ENCODE measurements at regions not wholly inside any gene's neighbourhood (a gene's known extent, or its start where the extent isn't known, plus 50 kb on each side); places are given as distances from the start of the nearest gene placed in this dataset.
A peak's percentile ranks its signal among the peaks of the same experiment; 100 is the strongest.

GRCh38 chr10:43712821-43713584 lies 64.3 kb upstream of the ZNF32 start:
- no CpG with 5 or more reads among the region's 10 CpGs for WGBS, 2 donors (ENCODE audit: extremely low coverage in 2 of 2, insufficient read length in 2 of 2, insufficient replicate concordance in 1 of 2)
- Histone ChIP-seq H2BK5ac (ENCODE audit: low read length) (no peak overlapping the region), H2AFZ (ENCODE audit: low read length) (no peak overlapping the region), H3K79me1 (ENCODE audit: low read depth, low read length) (no peaks in the 10 kb centered on the region), H3K36me3 (replicated peaks in 1 of 2; ENCODE audit: control insufficient read depth in 2 of 2, insufficient read depth in 2 of 2, low read length in 2 of 2) (no peaks in the 10 kb centered on the region), H3K14ac (ENCODE audit: low read length) (no peak overlapping the region), H2BK12ac (ENCODE audit: low read length) (no peak overlapping the region), H3K4ac (ENCODE audit: low read length) (no peak overlapping the region), H2BK120ac (ENCODE audit: low read depth, low read length) (no peak overlapping the region), H3K27ac (replicated peaks; ENCODE audit: low read length) (no peak overlapping the region), H3K4me3 (ENCODE audit: low read length in 2 of 2) (no peak overlapping the region), H3K18ac (ENCODE audit: low read length) (no peak overlapping the region), H2BK15ac (ENCODE audit: low read length) (no peak overlapping the region), H3K23ac (ENCODE audit: low read depth, low read length, poor library complexity) (no peak overlapping the region), H3K9ac (ENCODE audit: low read depth, low read length, poor library complexity) (no peak overlapping the region), H3K4me1 (ENCODE audit: control insufficient read depth in 2 of 2, insufficient read depth in 1 of 2, low read depth in 1 of 2, low read length in 2 of 2) (no peaks in the 10 kb centered on the region), H3K27me3 (ENCODE audit: control insufficient read depth in 3 of 3, insufficient read depth in 3 of 3, low read depth in 1 of 3, low read length in 3 of 3) (peaks cover 0 to 6% (median 0%) of the 10 kb centered on the region in 3 experiments), H3K9me3 (replicated peaks in 1 of 2; ENCODE audit: control insufficient read depth in 2 of 2, insufficient read depth in 1 of 2, low read depth in 1 of 2, low read length in 2 of 2) (peaks cover 0 to 1% of the 10 kb centered on the region in 2 donors), H4K91ac (ENCODE audit: low read depth, low read length, poor library complexity) (no peak overlapping the region), H3K4me2 (ENCODE audit: insufficient read depth, low read length, poor library complexity, severe bottlenecking) (no peak overlapping the region), H2AK5ac (ENCODE audit: low read depth, low read length) (no peak overlapping the region), H4K8ac (ENCODE audit: low read depth, low read length) (no peak overlapping the region)
- DNase-seq (ENCODE audit: low spot score), result no peak

GRCh38 chr10:43710772-43711471 lies 62.2 kb upstream of the ZNF32 start:
- H3K27ac ChIP-seq (replicated peaks; ENCODE audit: low read length), result no peak overlapping the region
- H3K14ac ChIP-seq (ENCODE audit: low read length), result no peak overlapping the region
- H4K91ac ChIP-seq (ENCODE audit: low read depth, low read length, poor library complexity), result no peak overlapping the region
- H2AK5ac ChIP-seq (ENCODE audit: low read depth, low read length), result no peak overlapping the region
- no peak overlapping the region for H3K4me2 ChIP-seq (ENCODE audit: insufficient read depth, low read length, poor library complexity, severe bottlenecking)
- H3K36me3 ChIP-seq (replicated peaks in 1 of 2; ENCODE audit: control insufficient read depth in 2 of 2, insufficient read depth in 2 of 2, low read length in 2 of 2), result no peaks in the 10 kb centered on the region
- no peak overlapping the region for H3K4me3 ChIP-seq (ENCODE audit: low read length in 2 of 2)
- H2BK15ac ChIP-seq (ENCODE audit: low read length), result no peak overlapping the region
- no peak for DNase-seq (ENCODE audit: low spot score)
- no peak overlapping the region for H2AFZ ChIP-seq (ENCODE audit: low read length)
- no peak overlapping the region for H3K18ac ChIP-seq (ENCODE audit: low read length)
- H3K4me1 ChIP-seq (ENCODE audit: control insufficient read depth in 2 of 2, insufficient read depth in 1 of 2, low read depth in 1 of 2, low read length in 2 of 2), result peaks cover 0 to 2% of the 10 kb centered on the region in 2 donors
- H4K8ac ChIP-seq (ENCODE audit: low read depth, low read length), result no peak overlapping the region
- H3K27me3 ChIP-seq (ENCODE audit: control insufficient read depth in 3 of 3, insufficient read depth in 3 of 3, low read depth in 1 of 3, low read length in 3 of 3), result peaks cover 0 to 6% (median 0%) of the 10 kb centered on the region in 3 experiments
- H3K9me3 ChIP-seq (replicated peaks in 1 of 2; ENCODE audit: control insufficient read depth in 2 of 2, insufficient read depth in 1 of 2, low read depth in 1 of 2, low read length in 2 of 2), result no peaks in the 10 kb centered on the region
- no peak overlapping the region for H3K9ac ChIP-seq (ENCODE audit: low read depth, low read length, poor library complexity)
- no peak overlapping the region for H3K4ac ChIP-seq (ENCODE audit: low read length)
- no peaks in the 10 kb centered on the region for H3K79me1 ChIP-seq (ENCODE audit: low read depth, low read length)
- H2BK5ac ChIP-seq (ENCODE audit: low read length), result no peak overlapping the region
- no peak overlapping the region for H2BK120ac ChIP-seq (ENCODE audit: low read depth, low read length)
- H2BK12ac ChIP-seq (ENCODE audit: low read length), result no peak overlapping the region
- 100% methylated on average over 1 of the region's 7 CpGs; no CpG with 5 or more reads in 1 of the 2 donors for WGBS, 2 donors (ENCODE audit: extremely low coverage in 2 of 2, insufficient read length in 2 of 2, insufficient replicate concordance in 1 of 2)
- no peak overlapping the region for H3K23ac ChIP-seq (ENCODE audit: low read depth, low read length, poor library complexity)

- Histone ChIP-seq H3K4ac (ENCODE audit: low read length) (no peak overlapping the region), H4K8ac (ENCODE audit: low read depth, low read length) (no peak overlapping the region), H3K4me2 (ENCODE audit: insufficient read depth, low read length, poor library complexity, severe bottlenecking) (no peak overlapping the region), H2BK5ac (ENCODE audit: low read length) (no peak overlapping the region), H3K27ac (replicated peaks; ENCODE audit: low read length) (no peak overlapping the region), H3K14ac (ENCODE audit: low read length) (no peak overlapping the region), H2BK120ac (ENCODE audit: low read depth, low read length) (no peak overlapping the region), H4K91ac (ENCODE audit: low read depth, low read length, poor library complexity) (no peak overlapping the region), H3K18ac (ENCODE audit: low read length) (no peak overlapping the region), H3K9me3 (replicated peaks in 1 of 2; ENCODE audit: control insufficient read depth in 2 of 2, insufficient read depth in 1 of 2, low read depth in 1 of 2, low read length in 2 of 2) (no peaks in the 10 kb centered on the region), H2AFZ (ENCODE audit: low read length) (no peak overlapping the region), H2BK15ac (ENCODE audit: low read length) (no peak overlapping the region), H3K4me3 (ENCODE audit: low read length in 2 of 2) (no peak overlapping the region), H2AK5ac (ENCODE audit: low read depth, low read length) (no peak overlapping the region), H3K79me1 (ENCODE audit: low read depth, low read length) (no peaks in the 10 kb centered on the region), H3K27me3 (ENCODE audit: control insufficient read depth in 3 of 3, insufficient read depth in 3 of 3, low read depth in 1 of 3, low read length in 3 of 3) (peaks cover 0 to 6% (median 0%) of the 10 kb centered on the region in 3 experiments), H3K23ac (ENCODE audit: low read depth, low read length, poor library complexity) (no peak overlapping the region), H2BK12ac (ENCODE audit: low read length) (no peak overlapping the region), H3K36me3 (replicated peaks in 1 of 2; ENCODE audit: control insufficient read depth in 2 of 2, insufficient read depth in 2 of 2, low read length in 2 of 2) (no peaks in the 10 kb centered on the region), H3K9ac (ENCODE audit: low read depth, low read length, poor library complexity) (no peak overlapping the region), H3K4me1 (ENCODE audit: control insufficient read depth in 2 of 2, insufficient read depth in 1 of 2, low read depth in 1 of 2, low read length in 2 of 2) (peaks cover 0 to 2% of the 10 kb centered on the region in 2 donors)
- no CpG with 5 or more reads among the region's 3 CpGs for WGBS, 2 donors (ENCODE audit: extremely low coverage in 2 of 2, insufficient read length in 2 of 2, insufficient replicate concordance in 1 of 2)
- DNase-seq (ENCODE audit: low spot score), result no peak
These were observed 59.6 kb upstream of the ZNF32 start for GRCh38 chr10:43708262-43708661.

GRCh38 chr10:43707770-43708169 lies 59.1 kb upstream of the ZNF32 start:
- no peak overlapping the region for H2BK120ac ChIP-seq (ENCODE audit: low read depth, low read length)
- no peak overlapping the region for H3K23ac ChIP-seq (ENCODE audit: low read depth, low read length, poor library complexity)
- no peak overlapping the region for H3K4me3 ChIP-seq (ENCODE audit: low read length in 2 of 2)
- H3K27me3 ChIP-seq (ENCODE audit: control insufficient read depth in 3 of 3, insufficient read depth in 3 of 3, low read depth in 1 of 3, low read length in 3 of 3), result peaks cover 0 to 6% (median 0%) of the 10 kb centered on the region in 3 experiments
- peak overlapping the region; percentile 45 for H2AFZ ChIP-seq (ENCODE audit: low read length)
- H4K8ac ChIP-seq (ENCODE audit: low read depth, low read length), result no peak overlapping the region
- no CpG with 5 or more reads among the region's 11 CpGs for WGBS, 2 donors (ENCODE audit: extremely low coverage in 2 of 2, insufficient read length in 2 of 2, insufficient replicate concordance in 1 of 2)
- no peak overlapping the region for H4K91ac ChIP-seq (ENCODE audit: low read depth, low read length, poor library complexity)
- H3K36me3 ChIP-seq (replicated peaks in 1 of 2; ENCODE audit: control insufficient read depth in 2 of 2, insufficient read depth in 2 of 2, low read length in 2 of 2), result no peaks in the 10 kb centered on the region
- H3K14ac ChIP-seq (ENCODE audit: low read length), result no peak overlapping the region
- no peaks in the 10 kb centered on the region for H3K79me1 ChIP-seq (ENCODE audit: low read depth, low read length)
- H3K4ac ChIP-seq (ENCODE audit: low read length), result no peak overlapping the region
- H3K4me1 ChIP-seq (ENCODE audit: control insufficient read depth in 2 of 2, insufficient read depth in 1 of 2, low read depth in 1 of 2, low read length in 2 of 2), result peaks cover 0 to 2% of the 10 kb centered on the region in 2 donors
- H3K4me2 ChIP-seq (ENCODE audit: insufficient read depth, low read length, poor library complexity, severe bottlenecking), result no peak overlapping the region
- no peak overlapping the region for H3K9ac ChIP-seq (ENCODE audit: low read depth, low read length, poor library complexity)
- no peak overlapping the region for H2BK5ac ChIP-seq (ENCODE audit: low read length)
- no peak overlapping the region for H2BK15ac ChIP-seq (ENCODE audit: low read length)
- no peaks in the 10 kb centered on the region for H3K9me3 ChIP-seq (replicated peaks in 1 of 2; ENCODE audit: control insufficient read depth in 2 of 2, insufficient read depth in 1 of 2, low read depth in 1 of 2, low read length in 2 of 2)
- H2AK5ac ChIP-seq (ENCODE audit: low read depth, low read length), result no peak overlapping the region
- H3K18ac ChIP-seq (ENCODE audit: low read length), result peak overlapping the region; percentile 81
- DNase-seq (ENCODE audit: low spot score), result no peak
- no peak overlapping the region for H3K27ac ChIP-seq (replicated peaks; ENCODE audit: low read length)
- H2BK12ac ChIP-seq (ENCODE audit: low read length), result no peak overlapping the region
